ENCODE measurements at regions not wholly inside any gene's neighbourhood (a gene's known extent, or its start where the extent isn't known, plus 50 kb on each side); places are given as distances from the start of the nearest gene placed in this dataset.

DNA sequence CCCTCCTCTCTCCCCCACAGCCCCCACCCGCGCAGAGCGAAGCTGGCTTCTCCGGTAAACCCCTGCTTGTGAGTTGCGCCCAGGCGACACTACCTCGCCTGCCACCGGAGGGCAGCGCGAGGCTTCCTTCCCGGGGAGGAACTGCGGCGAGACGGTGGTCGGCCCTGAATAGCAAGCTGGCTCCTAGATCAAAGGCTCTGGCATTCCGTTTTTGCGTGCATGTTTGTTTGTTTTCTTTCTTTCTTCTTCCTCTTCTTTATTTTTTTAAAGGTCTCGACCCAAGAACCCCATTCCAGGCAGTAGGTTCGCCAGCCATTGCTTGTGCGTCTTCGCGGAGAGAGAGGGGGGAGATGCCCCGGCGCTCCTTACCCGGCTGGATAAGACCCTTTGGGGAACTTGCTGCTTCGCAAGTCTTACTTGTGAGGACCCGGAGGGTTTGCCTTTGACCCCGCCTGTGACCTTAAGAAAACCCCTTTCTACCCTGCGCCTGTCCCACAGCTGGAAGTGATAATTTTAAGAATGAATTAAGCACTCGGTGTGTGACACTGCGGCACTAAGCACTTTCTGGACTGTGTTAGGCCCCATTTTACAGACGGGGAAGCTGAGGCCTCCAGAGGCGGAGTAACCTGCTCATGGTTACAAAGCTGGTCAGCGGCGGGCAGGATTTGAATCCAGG, 92.7 kb upstream of the SIRPA start:
- TF ChIP-seq, protein P1, sequence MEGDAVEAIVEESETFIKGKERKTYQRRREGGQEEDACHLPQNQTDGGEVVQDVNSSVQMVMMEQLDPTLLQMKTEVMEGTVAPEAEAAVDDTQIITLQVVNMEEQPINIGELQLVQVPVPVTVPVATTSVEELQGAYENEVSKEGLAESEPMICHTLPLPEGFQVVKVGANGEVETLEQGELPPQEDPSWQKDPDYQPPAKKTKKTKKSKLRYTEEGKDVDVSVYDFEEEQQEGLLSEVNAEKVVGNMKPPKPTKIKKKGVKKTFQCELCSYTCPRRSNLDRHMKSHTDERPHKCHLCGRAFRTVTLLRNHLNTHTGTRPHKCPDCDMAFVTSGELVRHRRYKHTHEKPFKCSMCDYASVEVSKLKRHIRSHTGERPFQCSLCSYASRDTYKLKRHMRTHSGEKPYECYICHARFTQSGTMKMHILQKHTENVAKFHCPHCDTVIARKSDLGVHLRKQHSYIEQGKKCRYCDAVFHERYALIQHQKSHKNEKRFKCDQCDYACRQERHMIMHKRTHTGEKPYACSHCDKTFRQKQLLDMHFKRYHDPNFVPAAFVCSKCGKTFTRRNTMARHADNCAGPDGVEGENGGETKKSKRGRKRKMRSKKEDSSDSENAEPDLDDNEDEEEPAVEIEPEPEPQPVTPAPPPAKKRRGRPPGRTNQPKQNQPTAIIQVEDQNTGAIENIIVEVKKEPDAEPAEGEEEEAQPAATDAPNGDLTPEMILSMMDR (IDR thresholded peaks at IDR 0.05), result peak in 3 of 4 experiments; percentile 45 to 85 (median 63)
- TF ChIP-seq POLR2A (IDR thresholded peaks at IDR 0.05), result no peak
- TF ChIP-seq POLR2AphosphoS5 (IDR thresholded peaks at IDR 0.05), result peak; percentile 54

Measured in prostate gland (tissue), 2 donors.